ENCODE measurements at regions not wholly inside any gene's neighbourhood (a gene's known extent, or its start where the extent isn't known, plus 50 kb on each side); places are given as distances from the start of the nearest gene placed in this dataset.

DNA sequence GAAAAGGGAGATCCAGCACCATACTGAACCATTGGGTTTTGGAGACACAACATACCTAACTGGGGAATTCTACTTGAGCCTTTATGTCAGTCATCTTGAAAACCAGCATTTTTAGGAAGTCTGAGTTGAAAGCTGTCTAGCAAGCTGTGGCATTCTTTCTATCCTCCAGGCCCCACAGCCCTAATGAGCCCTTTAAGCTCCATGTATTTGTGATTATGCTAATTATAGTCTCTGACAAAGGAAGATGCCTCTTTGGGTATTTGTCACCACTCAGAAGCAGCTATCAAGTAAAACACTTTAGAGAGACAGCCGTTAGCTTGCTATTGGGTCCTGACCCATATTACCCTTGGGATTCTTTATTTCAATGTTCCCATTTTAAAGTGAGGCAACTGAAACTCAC, 159.5 kb upstream of the MANEA start:
- Histone ChIP-seq H3K4me3 (ENCODE audit: extremely low read depth in 1 of 4, insufficient read depth in 2 of 4, low read depth in 3 of 4, low read length in 4 of 4) (no peak overlapping the region), H4K91ac (replicated peaks; ENCODE audit: insufficient read length, low read length) (no peak overlapping the region), H3K4me2 (ENCODE audit: insufficient read depth in 1 of 2, low read depth in 2 of 2, low read length in 2 of 2) (no peak overlapping the region), H4K5ac (ENCODE audit: insufficient read length, low read depth, low read length) (no peak overlapping the region), H2BK5ac (ENCODE audit: low read depth, low read length) (no peak overlapping the region), H4K20me1 (replicated peaks in 1 of 2; ENCODE audit: control insufficient read depth in 1 of 2, insufficient read depth in 2 of 2, low read length in 2 of 2) (no peaks in the 10 kb centered on the region), H4K8ac (ENCODE audit: extremely low read depth, insufficient read depth, low read length) (no peak overlapping the region), H3K4me1 (replicated peaks in 1 of 4; ENCODE audit: control insufficient read depth in 3 of 4, insufficient read depth in 4 of 4, low read length in 3 of 4) (no peaks in the 10 kb centered on the region), H2BK12ac (ENCODE audit: low read depth, low read length) (no peak overlapping the region), H3K23ac (ENCODE audit: insufficient read length) (no peak overlapping the region), H3K23me2 (ENCODE audit: low read depth, low read length) (no peaks in the 10 kb centered on the region), H3K56ac (replicated peaks; ENCODE audit: insufficient read length, low read depth, low read length) (no peak overlapping the region), H2BK120ac (replicated peaks; ENCODE audit: low read depth, low read length) (no peak overlapping the region), H3K79me1 (ENCODE audit: low read depth, low read length) (no peaks in the 10 kb centered on the region), H3K9ac (replicated peaks in 1 of 4; ENCODE audit: extremely low read depth in 1 of 4, low read depth in 3 of 4, low read length in 3 of 4) (no peak overlapping the region), H2AFZ (ENCODE audit: low read length) (no peak overlapping the region), H3K14ac (ENCODE audit: insufficient read length) (no peak overlapping the region), H2BK20ac (ENCODE audit: low read length) (no peak overlapping the region), H3K27ac (ENCODE audit: low read depth, low read length) (no peak overlapping the region), H3K36me3 (ENCODE audit: control insufficient read depth in 2 of 4, insufficient read depth in 4 of 4, low read length in 3 of 4) (no peaks in the 10 kb centered on the region), H2AK5ac (ENCODE audit: low read depth, low read length) (no peak overlapping the region), H3K79me2 (ENCODE audit: control insufficient read depth in 1 of 2, insufficient read depth in 2 of 2, low read length in 2 of 2) (no peaks in the 10 kb centered on the region), H3K4ac (replicated peaks; ENCODE audit: insufficient read length, low read depth, low read length) (no peak overlapping the region), H3K18ac (ENCODE audit: extremely low read depth, low read length) (no peak overlapping the region), H2BK15ac (ENCODE audit: low read length) (no peak overlapping the region), H3K9me3 (ENCODE audit: insufficient read depth in 2 of 2, low read depth in 1 of 2, low read length in 1 of 2) (peaks cover 15 to 19% of the 10 kb centered on the region in 2 experiments), H3K27me3 (replicated peaks in 1 of 4; ENCODE audit: control insufficient read depth in 3 of 4, extremely low read depth in 1 of 4, insufficient read depth in 3 of 4, low read length in 3 of 4) (peaks cover 0 to 1% (median 0%) of the 10 kb centered on the region in 4 experiments; a peak in 1 of 7 replicates)
- 0% methylated on average over 1 of the region's 1 CpG; no CpG with 5 or more reads in 1 of the 2 experiments for WGBS, 2 experiments (ENCODE audit: extremely low coverage in 1 of 2, insufficient coverage in 1 of 2, insufficient read length in 1 of 2, insufficient replicate concordance in 2 of 2, low coverage in 1 of 2, low lambda C conversion rate in 2 of 2, missing lambda C conversion rate in 1 of 2)
- ChIA-PET POLR2A (ENCODE audit: partially characterized antibody) (no interaction called here), CTCF (ENCODE audit: partially characterized antibody) (interaction anchor here (0.6 to 1.0 kb wide), 2 partner anchors 52 to 1285 kb away, joined by 3 read pairs; no protein-coding TSS in a partner anchor)
- no peak for DNase-seq (ENCODE audit: low read depth in 1 of 2, low spot score in 2 of 2)
- no peak for TF ChIP-seq CREB1 (IDR thresholded peaks at IDR 0.05)
- no peak for TF ChIP-seq RFX5 (IDR thresholded peaks at IDR 0.05; ENCODE audit: borderline replicate concordance, low read depth, low read length)
- no peak for TF ChIP-seq KDM1A (IDR thresholded peaks at IDR 0.05; ENCODE audit: borderline replicate concordance, low read length)
- no peak for TF ChIP-seq POLR2A (IDR thresholded peaks at IDR 0.05; ENCODE audit: control extremely low read depth in 1 of 2, low read depth in 2 of 2, low read length in 2 of 2)
- TF ChIP-seq RNF2 (IDR thresholded peaks at IDR 0.05; ENCODE audit: borderline replicate concordance, low read depth, low read length, missing control alignments, poor library complexity, severe bottlenecking), result no peak
- TF ChIP-seq JUN (IDR thresholded peaks at IDR 0.05; ENCODE audit: low read depth, low read length), result no peak
- TF ChIP-seq SIX5 (IDR thresholded peaks at IDR 0.05; ENCODE audit: low read depth, low read length), result no peak
- TF ChIP-seq BRCA1 (IDR thresholded peaks at IDR 0.05; ENCODE audit: low read depth, low read length), result no peak
- TF ChIP-seq CHD1 (IDR thresholded peaks at IDR 0.05; ENCODE audit: low read depth, low read length), result no peak
- no peak for TF ChIP-seq JUND (IDR thresholded peaks at IDR 0.05; ENCODE audit: low read length)
- no peak for TF ChIP-seq EGR1 (IDR thresholded peaks at IDR 0.05; ENCODE audit: borderline replicate concordance, low read depth, low read length)
- TF ChIP-seq FOSL1 (IDR thresholded peaks at IDR 0.05; ENCODE audit: insufficient read depth, low read depth, low read length), result no peak
- TF ChIP-seq TEAD4 (IDR thresholded peaks at IDR 0.05; ENCODE audit: low read depth, low read length), result no peak
- FAIRE-seq, result no peak
